Thymus (tissue), 11 donors: ENCODE measurements at regions not wholly inside any gene's neighbourhood (a gene's known extent, or its start where the extent isn't known, plus 50 kb on each side); places are given as distances from the start of the nearest gene placed in this dataset.
"Not testable (repeated sequence)": the region's sequence is repeated elsewhere in the genome, so short reads cannot be mapped to it uniquely, and the experiment has no call there.

Experiments
- DNase-seq, 9 donors: peaks; one replicate each; pipeline ENCODE4 v3.0.0-alpha.2; 2013; ENCODE audit warnings: low spot score in 9 of 9, low read depth in 6 of 9, missing footprints in 1 of 9
- H3K27ac ChIP-seq, 2 donors: one replicate each; pipeline ENCODE4 v1.5.1; 2013; ENCODE audit warnings: control low read depth in 1 of 2, low read depth in 1 of 2, low read length in 1 of 2, mild to moderate bottlenecking in 1 of 2, moderate library complexity in 1 of 2
- H3K27me3 ChIP-seq, 2 donors: one replicate each; pipeline ENCODE4 v1.5.1; 2013; ENCODE audit warnings: low read length in 1 of 2; ENCODE audit not compliant: control insufficient read depth in 2 of 2, insufficient read depth in 1 of 2
- H3K36me3 ChIP-seq, 2 donors: one replicate each; pipeline ENCODE4 v1.5.1; 2013; ENCODE audit warnings: low read length in 1 of 2, mild to moderate bottlenecking in 1 of 2, moderate library complexity in 1 of 2; ENCODE audit not compliant: control insufficient read depth in 2 of 2, insufficient read depth in 2 of 2
- H3K4me1 ChIP-seq, 2 donors: one replicate each; pipeline ENCODE4 v1.5.1; 2013; ENCODE audit warnings: low read length in 2 of 2; ENCODE audit not compliant: control insufficient read depth in 2 of 2, insufficient read depth in 2 of 2
- H3K4me3 ChIP-seq, 2 donors: one replicate each; pipeline ENCODE4 v1.5.1; 2013; ENCODE audit warnings: low read length in 2 of 2, control low read depth in 1 of 2, mild to moderate bottlenecking in 1 of 2
- H3K9me3 ChIP-seq, 2 donors: one replicate each; pipeline ENCODE4 v1.5.1; 2013; ENCODE audit warnings: low read length in 1 of 2, mild to moderate bottlenecking in 1 of 2; ENCODE audit not compliant: control insufficient read depth in 2 of 2, insufficient read depth in 1 of 2
- WGBS: extraction: QIAGEN DNeasy Blood & Tissue Kit; methylation state at CpG from one replicate; pipeline ENCODE4 v1.1.7; 2013; 5-methylcytosine and 5-hydroxymethylcytosine counted together
- donor health status: healthy.

- Histone ChIP-seq H3K27ac (no peak overlapping the region), H3K27me3 (no peaks in the 10 kb centered on the region), H3K9me3 (peaks cover 19 to 73% of the 10 kb centered on the region in 2 donors), H3K4me3 (no peak overlapping the region), H3K4me1 (no peaks in the 10 kb centered on the region), H3K36me3 (no peaks in the 10 kb centered on the region)
- no peak for DNase-seq
- 73% methylated on average over 10 of the region's 10 CpGs for WGBS
Measured at GRCh38 chr15:25242166-25242879, 196.5 kb downstream of the UBE3A start.

- Histone ChIP-seq H3K4me3 (no peak overlapping the region), H3K36me3 (no peaks in the 10 kb centered on the region), H3K27ac (no peak overlapping the region), H3K27me3 (no peaks in the 10 kb centered on the region), H3K4me1 (no peaks in the 10 kb centered on the region), H3K9me3 (peaks cover 20 to 65% of the 10 kb centered on the region in 2 donors)
- 87% methylated on average over 15 of the region's 15 CpGs for WGBS
- no peak for DNase-seq
Measured at GRCh38 chr15:25242957-25243799, 195.6 kb downstream of the UBE3A start.

DNA sequence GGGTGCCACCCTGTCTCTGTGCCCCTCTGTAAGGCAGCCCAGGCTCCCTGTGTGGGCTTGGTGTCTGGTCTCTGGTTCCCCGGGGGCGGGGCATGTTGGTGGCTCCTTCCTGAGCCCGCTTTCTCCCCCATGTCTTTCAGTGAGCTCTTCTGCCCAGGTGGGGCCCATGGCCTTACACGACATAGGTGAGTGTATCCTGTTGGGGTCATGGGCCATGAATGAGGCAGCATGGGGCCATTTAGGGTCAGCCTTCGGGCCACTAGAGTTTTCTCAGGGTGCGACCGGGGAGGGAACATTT is 195.1 kb downstream of the UBE3A start:
- Histone ChIP-seq H3K36me3 (no peaks in the 10 kb centered on the region), H3K27me3 (no peaks in the 10 kb centered on the region), H3K4me1 (no peaks in the 10 kb centered on the region), H3K27ac (no peak overlapping the region), H3K4me3 (no peak overlapping the region), H3K9me3 (peaks cover 20 to 65% of the 10 kb centered on the region in 2 donors)
- no peak for DNase-seq
- WGBS: 93% methylated on average over 7 of the region's 7 CpGs

DNA sequence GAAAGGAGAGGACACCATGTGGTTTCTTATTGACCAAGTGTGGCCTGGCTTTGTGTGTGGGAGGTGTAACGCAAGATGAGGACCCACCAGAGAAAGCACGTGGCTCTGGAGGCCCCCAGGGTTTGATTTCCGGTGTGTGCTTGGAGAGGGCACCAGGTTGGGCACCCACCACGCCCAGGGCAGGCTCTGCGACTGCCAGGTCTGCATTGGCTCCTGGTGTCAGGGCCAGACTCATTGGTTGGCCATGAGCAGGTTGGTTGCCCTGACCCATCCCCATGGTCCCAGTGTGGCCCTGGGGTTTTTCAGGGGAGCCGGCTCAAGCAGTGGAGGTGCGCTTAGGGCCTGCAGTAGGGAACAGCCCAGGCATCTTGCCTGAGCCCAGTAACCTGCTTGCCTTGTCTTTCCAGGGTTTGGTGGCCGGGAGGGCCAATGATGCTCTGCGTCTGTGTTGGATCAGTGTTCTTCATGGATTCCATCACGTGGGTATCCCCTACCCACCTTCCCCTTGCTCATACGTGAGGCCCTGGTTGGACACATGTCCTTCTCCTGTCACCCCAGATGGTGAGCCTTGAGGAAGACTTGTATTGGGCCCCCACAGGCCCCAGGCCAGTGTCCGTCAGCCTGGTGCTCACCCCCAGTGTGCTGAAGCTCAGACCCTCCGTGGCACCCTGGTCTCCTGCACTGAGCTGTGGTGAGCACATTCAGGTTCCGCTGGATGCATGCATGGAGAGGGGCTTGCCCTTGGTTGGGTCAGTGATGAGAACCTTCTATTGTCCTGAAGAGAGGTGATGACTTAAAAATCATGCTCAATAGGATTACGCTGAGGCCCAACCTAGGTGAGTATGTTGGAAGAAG is 193.9 kb downstream of the UBE3A start:
- no peak for DNase-seq
- Histone ChIP-seq H3K4me1 (no peaks in the 10 kb centered on the region), H3K9me3 (peaks cover 23 to 65% of the 10 kb centered on the region in 2 donors), H3K4me3 (no peak overlapping the region), H3K27ac (no peak overlapping the region), H3K27me3 (no peaks in the 10 kb centered on the region), H3K36me3 (no peaks in the 10 kb centered on the region)
- 90% methylated on average over 15 of the region's 15 CpGs for WGBS

DNA sequence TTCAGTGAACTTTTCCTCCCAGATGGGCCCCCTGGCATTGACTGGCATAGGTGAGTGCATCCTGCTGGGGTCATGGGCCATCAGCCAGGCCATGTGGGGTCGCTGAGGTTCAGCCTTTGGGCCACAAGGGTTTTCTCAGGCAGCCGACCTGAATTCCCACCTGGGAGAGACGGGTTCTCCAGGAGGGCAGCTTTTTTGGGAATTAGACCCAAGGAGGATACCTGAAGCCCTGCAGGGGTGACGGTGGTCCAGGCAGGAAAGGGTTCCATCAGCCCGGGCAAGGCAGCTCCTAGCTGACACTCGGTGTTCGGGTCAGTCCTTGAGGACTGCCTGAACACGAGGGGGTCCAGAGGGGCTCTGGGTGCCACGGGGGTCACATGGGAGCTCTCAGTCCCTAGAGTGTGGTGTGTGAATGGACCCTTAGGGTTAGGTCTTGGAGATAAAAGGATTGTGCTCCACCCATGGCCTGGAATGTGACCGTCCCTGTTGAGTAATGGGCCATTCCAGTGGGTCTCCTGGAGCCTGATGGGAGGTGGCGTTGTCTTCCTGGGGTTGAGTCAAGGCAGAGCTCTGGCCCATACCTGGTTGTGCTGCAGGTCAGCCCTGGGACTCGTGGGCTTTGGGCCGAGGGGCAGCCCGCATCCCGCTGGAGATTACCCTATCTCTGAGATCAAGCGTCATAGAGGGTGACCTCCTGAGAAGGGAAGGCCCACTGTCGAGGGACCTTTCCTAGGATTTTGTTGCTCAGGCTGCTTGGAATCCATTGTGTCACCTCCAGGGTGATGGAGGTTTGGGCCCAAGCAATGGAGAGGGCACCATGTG is 192.8 kb downstream of the UBE3A start:
- Histone ChIP-seq H3K4me3 (no peak overlapping the region), H3K9me3 (peaks cover 20 to 71% of the 10 kb centered on the region in 2 donors), H3K36me3 (no peaks in the 10 kb centered on the region), H3K27me3 (no peaks in the 10 kb centered on the region), H3K27ac (no peak overlapping the region), H3K4me1 (no peaks in the 10 kb centered on the region)
- no peak for DNase-seq
- 92% methylated on average over 17 of the region's 17 CpGs for WGBS

DNA sequence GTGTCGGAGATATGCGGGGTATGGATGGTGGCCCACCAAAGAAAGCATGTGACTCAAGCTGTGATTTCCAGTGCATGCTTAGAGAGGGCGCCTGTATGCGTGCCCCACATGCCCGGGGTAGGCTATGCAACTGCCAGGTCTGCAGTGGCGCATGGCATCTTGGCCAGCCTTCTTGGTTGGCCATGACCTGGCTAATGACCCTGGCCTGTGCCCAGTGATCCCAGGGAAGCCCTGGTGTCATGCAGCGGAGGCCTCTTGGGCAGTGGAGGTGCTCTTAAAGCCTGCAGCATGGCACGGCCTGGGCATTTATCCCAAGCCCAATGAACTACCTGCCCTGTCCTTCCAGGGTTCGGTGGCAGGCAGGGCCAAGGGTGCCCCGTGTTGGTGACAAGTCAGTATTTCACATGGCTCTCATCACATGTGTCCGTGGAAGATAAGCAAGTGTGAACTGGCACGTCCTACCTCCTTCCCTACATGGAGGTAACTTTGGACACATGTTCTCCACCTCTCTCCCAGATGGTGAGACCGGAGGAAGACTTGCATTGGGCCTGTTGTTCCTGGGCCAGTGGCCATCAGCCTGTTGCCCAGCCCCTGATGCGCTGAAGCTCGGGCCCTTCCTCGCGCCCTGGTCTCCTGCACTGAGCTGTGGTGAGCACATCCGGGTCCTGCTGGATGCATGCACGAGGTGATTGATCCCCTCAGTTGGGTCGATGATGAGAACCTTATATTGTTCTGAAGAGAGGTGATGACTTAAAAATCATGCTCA is 192.0 kb downstream of the UBE3A start:
- Histone ChIP-seq H3K27ac (no peak overlapping the region), H3K36me3 (no peaks in the 10 kb centered on the region), H3K4me3 (no peak overlapping the region), H3K27me3 (no peaks in the 10 kb centered on the region), H3K4me1 (no peaks in the 10 kb centered on the region), H3K9me3 (peaks cover 22 to 71% of the 10 kb centered on the region in 2 donors)
- 92% methylated on average over 20 of the region's 20 CpGs for WGBS
- DNase-seq: no peak

GRCh38 chr15:25247407-25248038 is 191.3 kb downstream of the UBE3A start:
- no peak for DNase-seq
- Histone ChIP-seq H3K36me3 (no peaks in the 10 kb centered on the region), H3K9me3 (peaks cover 20 to 70% of the 10 kb centered on the region in 2 donors), H3K27ac (no peak overlapping the region), H3K4me3 (no peak overlapping the region), H3K27me3 (no peaks in the 10 kb centered on the region), H3K4me1 (no peaks in the 10 kb centered on the region)
- 90% methylated on average over 11 of the region's 11 CpGs for WGBS

DNA sequence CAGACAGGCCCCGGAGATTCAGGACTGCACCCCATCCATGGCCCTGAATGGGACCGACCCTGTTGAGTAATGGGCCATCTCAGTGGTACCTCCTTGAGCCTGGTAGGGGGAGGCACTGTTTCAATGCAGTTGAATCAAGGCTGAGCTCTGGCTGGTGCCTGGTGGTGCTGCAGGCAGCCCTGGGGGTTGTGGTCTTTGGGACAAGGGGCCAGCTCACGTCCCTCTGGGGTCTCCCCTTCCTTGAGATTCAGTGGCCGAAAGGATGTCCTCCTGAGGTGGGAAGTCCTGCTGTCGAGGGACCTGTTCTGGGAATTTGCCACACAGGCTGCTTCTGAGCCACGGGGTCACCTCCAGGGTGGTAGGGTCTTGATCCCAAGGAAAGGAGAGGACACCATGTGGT is 190.7 kb downstream of the UBE3A start:
- H3K36me3 ChIP-seq, DNase-seq, H3K27me3 ChIP-seq, H3K27ac ChIP-seq, H3K4me1 ChIP-seq, H3K4me3 ChIP-seq: not testable (repeated sequence)
- 72% methylated on average over 5 of the region's 6 CpGs for WGBS
- peaks cover 18 to 64% of the 10 kb centered on the region in 2 donors for H3K9me3 ChIP-seq
